Loucy (cell line): ENCODE measurements at regions not wholly inside any gene's neighbourhood (a gene's known extent, or its start where the extent isn't known, plus 50 kb on each side); places are given as distances from the start of the nearest gene placed in this dataset.

Source experiments
- H2AFZ ChIP-seq: fragments of 200-600 bp; sonication (generic); 2 replicates; pipeline ENCODE4 v1.6.0; 2016; ENCODE audit warnings: antibody characterized with exemption, mild to moderate bottlenecking, low read length, moderate library complexity
- H3F3A ChIP-seq: fragments of 200-600 bp; 2 replicates; pipeline ENCODE4 v1.6.0; 2016; ENCODE audit warnings: antibody characterized with exemption, low read depth, mild to moderate bottlenecking
- H3K27me3 ChIP-seq: fragments of 200-600 bp; sonication (generic); 2 replicates; pipeline ENCODE4 v1.6.1; 2014; ENCODE audit warnings: low read length, mild to moderate bottlenecking; ENCODE audit not compliant: insufficient read depth, poor library complexity, severe bottlenecking
- H3K36me3 ChIP-seq: fragments of 200-600 bp; sonication (generic); 2 replicates; pipeline ENCODE4 v1.6.1; 2016; ENCODE audit warnings: low read length; ENCODE audit not compliant: insufficient read depth
- H3K4me1 ChIP-seq: fragments of 200-600 bp; sonication (generic); 2 replicates; pipeline ENCODE4 v1.5.1; 2014; ENCODE audit warnings: low read length, mild to moderate bottlenecking; ENCODE audit not compliant: insufficient read depth, poor library complexity, severe bottlenecking
- H3K4me2 ChIP-seq: fragments of 200-600 bp; sonication (generic); 2 replicates; pipeline ENCODE4 v1.6.0; 2014; ENCODE audit warnings: antibody characterized with exemption, low read length, low read depth, mild to moderate bottlenecking; ENCODE audit not compliant: poor library complexity, severe bottlenecking
- H3K4me3 ChIP-seq: fragments of 200-600 bp; sonication (generic); 2 replicates; pipeline ENCODE4 v1.5.1; 2014; ENCODE audit warnings: low read length, mild to moderate bottlenecking, mixed read lengths; ENCODE audit not compliant: poor library complexity, severe bottlenecking
- H3K79me2 ChIP-seq: fragments of 200-600 bp; sonication (generic); 2 replicates; pipeline ENCODE4 v1.6.1; 2014; ENCODE audit warnings: low read length; ENCODE audit not compliant: insufficient read depth
- H3K9ac ChIP-seq: fragments of 200-600 bp; sonication (generic); 2 replicates; pipeline ENCODE4 v1.6.0; 2014; ENCODE audit warnings: mild to moderate bottlenecking, low read depth, low read length, moderate library complexity; ENCODE audit not compliant: poor library complexity, severe bottlenecking
- H3K9me2 ChIP-seq: fragments of 200-600 bp; sonication (generic); replicated peaks from 2 replicates; pipeline ENCODE4 v1.6.1; 2016; ENCODE audit warnings: low read depth, low read length, mixed read lengths
- H3K9me3 ChIP-seq: fragments of 200-600 bp; sonication (generic); 2 replicates; pipeline ENCODE4 v1.6.1; 2014; ENCODE audit warnings: mild to moderate bottlenecking, antibody characterized with exemption, low read length, low read depth; ENCODE audit not compliant: insufficient read depth
- H4K20me1 ChIP-seq: fragments of 200-600 bp; sonication (generic); 2 replicates; pipeline ENCODE4 v1.6.0; 2014; ENCODE audit warnings: antibody characterized with exemption, low read length, mild to moderate bottlenecking; ENCODE audit not compliant: insufficient read depth, poor library complexity, severe bottlenecking
- EZH2phosphoT487 ChIP-seq: fragments of 200-600 bp; IDR thresholded peaks from 2 replicates; pipeline ENCODE4 v1.6.1; 2018; ENCODE audit warnings: antibody characterized with exemption, mild to moderate bottlenecking, moderate library complexity, borderline replicate concordance
- TF ChIP-seq, protein P1 (sequence below): fragments of 200-600 bp; sonication (generic); conservative IDR thresholded peaks from 2 replicates; pipeline ENCODE4 v1.5.1; 2014; ENCODE audit warnings: mild to moderate bottlenecking, antibody characterized with exemption, low read length

DNA sequence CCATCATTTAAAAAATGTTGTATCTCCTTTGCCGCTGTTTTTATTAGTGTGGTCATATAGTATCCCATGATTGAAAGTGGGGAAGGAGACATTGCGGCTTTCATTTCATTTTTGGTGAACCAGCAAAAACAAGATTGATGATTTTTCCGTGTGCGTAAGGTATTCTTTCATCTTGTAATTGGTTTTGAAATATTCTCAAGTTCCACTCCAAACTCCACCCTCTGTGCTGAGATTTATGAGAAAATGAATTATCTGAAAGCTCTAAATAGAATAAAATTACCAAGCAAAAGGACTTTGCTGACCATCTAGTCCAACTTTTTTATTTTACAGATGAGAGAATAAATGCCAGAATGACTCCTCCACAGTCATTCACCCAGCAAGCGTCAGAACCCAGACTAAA lies 103.1 kb upstream of the MPDZ start:
- Histone ChIP-seq H3K4me3 (no peak overlapping the region), H4K20me1 (no peaks in the 10 kb centered on the region), H3K36me3 (no peaks in the 10 kb centered on the region), H3K9me2 (no peaks in the 10 kb centered on the region), H2AFZ (no peak overlapping the region), H3K9me3 (no peaks in the 10 kb centered on the region), H3K27me3 (no peaks in the 10 kb centered on the region), H3K9ac (no peak overlapping the region), H3K4me2 (no peak overlapping the region), H3K79me2 (no peaks in the 10 kb centered on the region), H3F3A (no peaks in the 10 kb centered on the region), H3K4me1 (no peaks in the 10 kb centered on the region)
- TF ChIP-seq, protein P1, sequence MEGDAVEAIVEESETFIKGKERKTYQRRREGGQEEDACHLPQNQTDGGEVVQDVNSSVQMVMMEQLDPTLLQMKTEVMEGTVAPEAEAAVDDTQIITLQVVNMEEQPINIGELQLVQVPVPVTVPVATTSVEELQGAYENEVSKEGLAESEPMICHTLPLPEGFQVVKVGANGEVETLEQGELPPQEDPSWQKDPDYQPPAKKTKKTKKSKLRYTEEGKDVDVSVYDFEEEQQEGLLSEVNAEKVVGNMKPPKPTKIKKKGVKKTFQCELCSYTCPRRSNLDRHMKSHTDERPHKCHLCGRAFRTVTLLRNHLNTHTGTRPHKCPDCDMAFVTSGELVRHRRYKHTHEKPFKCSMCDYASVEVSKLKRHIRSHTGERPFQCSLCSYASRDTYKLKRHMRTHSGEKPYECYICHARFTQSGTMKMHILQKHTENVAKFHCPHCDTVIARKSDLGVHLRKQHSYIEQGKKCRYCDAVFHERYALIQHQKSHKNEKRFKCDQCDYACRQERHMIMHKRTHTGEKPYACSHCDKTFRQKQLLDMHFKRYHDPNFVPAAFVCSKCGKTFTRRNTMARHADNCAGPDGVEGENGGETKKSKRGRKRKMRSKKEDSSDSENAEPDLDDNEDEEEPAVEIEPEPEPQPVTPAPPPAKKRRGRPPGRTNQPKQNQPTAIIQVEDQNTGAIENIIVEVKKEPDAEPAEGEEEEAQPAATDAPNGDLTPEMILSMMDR = no peak
- TF ChIP-seq EZH2phosphoT487 = no peak

DNA sequence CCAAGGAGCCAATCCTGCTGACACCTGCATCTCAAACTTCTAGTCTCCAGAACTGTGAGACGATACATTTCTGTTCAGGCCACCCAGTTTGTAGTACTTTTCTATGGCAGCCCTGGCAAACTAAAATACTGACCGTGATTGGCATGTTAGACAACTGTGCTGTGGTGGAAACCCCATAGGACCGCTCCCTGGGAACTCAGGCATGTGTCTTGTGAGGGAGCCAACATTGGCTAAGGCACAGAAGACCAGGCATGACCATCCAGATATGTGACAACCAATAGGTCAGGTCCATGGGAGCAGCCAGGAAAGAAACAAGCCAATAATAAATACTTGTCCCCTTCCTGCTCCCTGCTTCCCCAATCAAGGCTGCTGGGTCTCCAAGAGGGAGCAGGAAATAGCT lies 101.4 kb upstream of the MPDZ start:
- no peaks in the 10 kb centered on the region for H3K4me1 ChIP-seq
- H4K20me1 ChIP-seq = no peaks in the 10 kb centered on the region
- no peaks in the 10 kb centered on the region for H3K27me3 ChIP-seq
- H3K9ac ChIP-seq = no peak overlapping the region
- no peaks in the 10 kb centered on the region for H3K9me2 ChIP-seq
- H3K79me2 ChIP-seq = no peaks in the 10 kb centered on the region
- TF ChIP-seq EZH2phosphoT487 = no peak
- TF ChIP-seq, protein P1 = no peak
- H3K4me3 ChIP-seq = no peak overlapping the region
- H3K36me3 ChIP-seq = no peaks in the 10 kb centered on the region
- H3K4me2 ChIP-seq = no peak overlapping the region
- no peaks in the 10 kb centered on the region for H3F3A ChIP-seq
- no peak overlapping the region for H2AFZ ChIP-seq
- no peaks in the 10 kb centered on the region for H3K9me3 ChIP-seq

DNA sequence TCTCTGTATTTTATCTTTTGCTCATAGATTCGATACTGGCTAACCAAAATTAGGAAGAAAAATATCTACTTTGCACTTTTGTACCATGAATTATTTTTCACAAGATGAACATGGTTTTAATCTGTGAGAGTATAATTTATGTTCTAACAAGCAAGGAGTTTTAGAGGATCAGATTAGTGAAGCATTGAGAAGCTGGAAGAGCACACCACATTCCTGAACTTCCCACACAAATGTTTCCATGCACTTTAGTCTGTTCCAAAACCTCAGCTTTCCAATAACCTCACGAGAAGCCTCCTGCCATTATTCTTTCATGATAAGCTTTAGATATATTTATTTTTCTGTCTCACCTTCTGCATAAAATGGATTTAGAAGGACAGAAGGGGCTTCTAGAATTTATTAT lies 98.7 kb upstream of the MPDZ start:
- Histone ChIP-seq H3K79me2 (no peaks in the 10 kb centered on the region), H3K9me3 (no peaks in the 10 kb centered on the region), H3K36me3 (no peaks in the 10 kb centered on the region), H2AFZ (no peak overlapping the region), H3K4me1 (no peaks in the 10 kb centered on the region), H3K4me2 (no peak overlapping the region), H3K9ac (no peak overlapping the region), H3K4me3 (no peak overlapping the region), H3K9me2 (no peaks in the 10 kb centered on the region), H3K27me3 (no peaks in the 10 kb centered on the region), H3F3A (no peaks in the 10 kb centered on the region), H4K20me1 (no peaks in the 10 kb centered on the region)
- TF ChIP-seq, protein P1 = no peak
- no peak for TF ChIP-seq EZH2phosphoT487
